ENCODE measurements at regions not wholly inside any gene's neighbourhood (a gene's known extent, or its start where the extent isn't known, plus 50 kb on each side); places are given as distances from the start of the nearest gene placed in this dataset.

- no peak for DNase-seq
Measured at GRCh38 chr2:67213677-67214402, 183.3 kb upstream of the ETAA1 start.

GRCh38 chr2:67214585-67215185 lies 182.4 kb upstream of the ETAA1 start:
- DNase-seq = no peak

GRCh38 chr2:67215214-67216055 lies 181.7 kb upstream of the ETAA1 start:
- no peak for DNase-seq

GRCh38 chr2:67216103-67216502 lies 181.0 kb upstream of the ETAA1 start:
- no peak for DNase-seq

GRCh38 chr2:67216881-67217280 lies 180.3 kb upstream of the ETAA1 start:
- no peak for DNase-seq

- DNase-seq = no peak
Measured at GRCh38 chr2:67217398-67217797, 179.7 kb upstream of the ETAA1 start.

- DNase-seq = no peak
Measured at GRCh38 chr2:67218056-67218455, 179.1 kb upstream of the ETAA1 start.

GRCh38 chr2:67219651-67220050 lies 177.5 kb upstream of the ETAA1 start:
- no peak for DNase-seq

- no peak for DNase-seq
Measured at GRCh38 chr2:67221266-67221665, 175.9 kb upstream of the ETAA1 start.

- DNase-seq = no peak
Measured at GRCh38 chr2:67225287-67225973, 171.7 kb upstream of the ETAA1 start.

- DNase-seq = no peak
Measured at GRCh38 chr2:67229706-67230105, 167.4 kb upstream of the ETAA1 start.

- no peak for DNase-seq
Measured at GRCh38 chr2:67232936-67233335, 164.2 kb upstream of the ETAA1 start.

- no peak for DNase-seq
Measured at GRCh38 chr2:67234440-67234839, 162.7 kb upstream of the ETAA1 start.

GRCh38 chr2:67237288-67237687 lies 159.8 kb upstream of the ETAA1 start:
- DNase-seq = no peak

GRCh38 chr2:67240507-67240906 lies 156.6 kb upstream of the ETAA1 start:
- DNase-seq = no peak

- DNase-seq = no peak
Measured at GRCh38 chr2:67241453-67241852, 155.7 kb upstream of the ETAA1 start.

GRCh38 chr2:67242456-67242855 lies 154.7 kb upstream of the ETAA1 start:
- no peak for DNase-seq

GRCh38 chr2:67243919-67244318 lies 153.2 kb upstream of the ETAA1 start:
- no peak for DNase-seq

GRCh38 chr2:67246791-67247190 lies 150.3 kb upstream of the ETAA1 start:
- no peak for DNase-seq

- DNase-seq = no peak
Measured at GRCh38 chr2:67251741-67252140, 145.4 kb upstream of the ETAA1 start.

- DNase-seq = no peak
Measured at GRCh38 chr2:67255933-67256615, 141.1 kb upstream of the ETAA1 start.

GRCh38 chr2:67256892-67257291 lies 140.2 kb upstream of the ETAA1 start:
- DNase-seq = no peak

- no peak for DNase-seq
Measured at GRCh38 chr2:67258122-67258521, 139.0 kb upstream of the ETAA1 start.
